ENCODE measurements at regions not wholly inside any gene's neighbourhood (a gene's known extent, or its start where the extent isn't known, plus 50 kb on each side); places are given as distances from the start of the nearest gene placed in this dataset.

DNA sequence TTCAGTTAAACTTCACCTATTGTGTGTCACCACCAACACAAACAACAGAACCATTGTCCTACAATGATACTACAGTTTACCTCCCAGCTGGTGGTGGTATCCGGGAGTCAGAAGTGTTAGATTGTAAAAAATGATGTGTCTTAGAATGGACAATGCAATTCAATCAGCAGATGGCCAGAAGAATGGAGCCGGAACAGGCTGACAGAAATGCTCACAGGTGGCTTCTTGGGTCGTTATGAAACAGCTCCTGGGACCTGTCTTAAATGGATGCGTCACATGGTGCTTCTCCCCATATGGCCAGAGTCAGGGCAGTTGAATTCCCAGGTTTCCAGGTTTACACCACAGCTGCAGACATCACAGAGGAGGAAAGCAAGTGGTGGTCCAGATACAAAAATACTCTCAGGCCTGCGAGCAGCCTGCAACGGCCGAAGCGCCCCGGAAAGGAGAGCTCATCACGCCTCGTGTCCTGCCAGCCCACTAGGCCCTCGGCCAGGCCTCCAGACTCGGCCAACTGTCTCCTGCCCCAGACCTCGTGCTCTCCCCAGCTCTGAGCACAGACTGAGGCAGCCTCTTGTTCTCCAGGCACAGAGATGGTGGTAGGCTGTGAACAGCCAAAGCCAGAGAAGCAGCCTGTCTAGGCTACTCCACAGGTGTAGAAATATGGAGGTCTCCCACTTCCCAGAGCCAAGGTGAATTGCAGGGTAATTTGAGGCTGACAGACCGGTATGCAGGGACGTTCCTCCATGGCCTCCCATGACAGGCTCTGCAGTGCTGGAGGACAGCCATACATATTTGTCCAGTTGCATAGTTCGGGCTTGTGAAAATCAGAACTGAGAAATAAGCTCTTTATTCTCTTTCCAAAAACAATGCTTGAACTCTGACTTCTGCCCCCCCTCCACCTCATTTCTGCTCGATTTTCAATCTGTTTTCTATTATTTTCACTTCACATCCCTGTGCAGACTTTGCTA is 98.5 kb upstream of the SPATA31C2 start:
- no peak overlapping the region for H3K4me3 ChIP-seq
- H3K27me3 ChIP-seq: no peaks in the 10 kb centered on the region
- intact Hi-C loops (cut with DNase I; ENCODE audit: low total_unique reads): no loop called here
- H3K4me1 ChIP-seq: no peaks in the 10 kb centered on the region
- in situ Hi-C loops (cut with MboI; ENCODE audit: low sequenced_read_pairs in 4 of 4): no loop called here
- no peaks in the 10 kb centered on the region for H3K36me3 ChIP-seq
- ATAC-seq (no peak), DNase-seq (no peak)
- TF ChIP-seq, protein P1, sequence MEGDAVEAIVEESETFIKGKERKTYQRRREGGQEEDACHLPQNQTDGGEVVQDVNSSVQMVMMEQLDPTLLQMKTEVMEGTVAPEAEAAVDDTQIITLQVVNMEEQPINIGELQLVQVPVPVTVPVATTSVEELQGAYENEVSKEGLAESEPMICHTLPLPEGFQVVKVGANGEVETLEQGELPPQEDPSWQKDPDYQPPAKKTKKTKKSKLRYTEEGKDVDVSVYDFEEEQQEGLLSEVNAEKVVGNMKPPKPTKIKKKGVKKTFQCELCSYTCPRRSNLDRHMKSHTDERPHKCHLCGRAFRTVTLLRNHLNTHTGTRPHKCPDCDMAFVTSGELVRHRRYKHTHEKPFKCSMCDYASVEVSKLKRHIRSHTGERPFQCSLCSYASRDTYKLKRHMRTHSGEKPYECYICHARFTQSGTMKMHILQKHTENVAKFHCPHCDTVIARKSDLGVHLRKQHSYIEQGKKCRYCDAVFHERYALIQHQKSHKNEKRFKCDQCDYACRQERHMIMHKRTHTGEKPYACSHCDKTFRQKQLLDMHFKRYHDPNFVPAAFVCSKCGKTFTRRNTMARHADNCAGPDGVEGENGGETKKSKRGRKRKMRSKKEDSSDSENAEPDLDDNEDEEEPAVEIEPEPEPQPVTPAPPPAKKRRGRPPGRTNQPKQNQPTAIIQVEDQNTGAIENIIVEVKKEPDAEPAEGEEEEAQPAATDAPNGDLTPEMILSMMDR (IDR thresholded peaks at IDR 0.05 in 4 of 5, conservative IDR thresholded peaks at IDR 0.05 in 1 of 5): no peak
- no peak for TF ChIP-seq POLR2A (IDR thresholded peaks at IDR 0.05)
- no peak overlapping the region for H3K27ac ChIP-seq
- no peaks in the 10 kb centered on the region for H3K9me3 ChIP-seq

DNA sequence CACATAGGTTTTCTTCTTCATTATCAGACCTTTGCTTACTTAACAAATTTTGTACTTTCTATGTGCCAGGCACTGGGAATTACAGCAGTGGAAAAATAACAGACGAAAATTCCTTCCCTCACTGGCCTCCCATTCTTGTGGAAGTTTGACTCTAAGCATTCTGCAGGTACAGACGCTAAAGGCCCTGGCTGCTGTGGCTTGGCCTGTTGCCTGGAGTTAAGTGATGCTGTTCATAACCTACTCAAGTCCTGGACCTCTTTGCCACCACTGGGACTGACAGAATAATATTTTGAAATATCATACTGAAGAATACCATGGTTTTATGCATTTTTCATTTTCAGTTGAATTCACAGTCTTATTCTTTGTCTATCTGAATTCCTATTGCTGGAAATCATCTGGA is 97.3 kb upstream of the SPATA31C2 start:
- ATAC-seq (no peak), DNase-seq (no peak)
- Histone ChIP-seq H3K4me1 (no peaks in the 10 kb centered on the region), H3K27me3 (no peaks in the 10 kb centered on the region), H3K27ac (no peak overlapping the region), H3K4me3 (no peak overlapping the region), H3K9me3 (no peaks in the 10 kb centered on the region), H3K36me3 (no peaks in the 10 kb centered on the region)
- no peak for TF ChIP-seq POLR2A (IDR thresholded peaks at IDR 0.05)
- TF ChIP-seq, protein P1 (IDR thresholded peaks at IDR 0.05 in 4 of 5, conservative IDR thresholded peaks at IDR 0.05 in 1 of 5): no peak
- intact Hi-C loops (cut with DNase I; ENCODE audit: low total_unique reads) (no loop called here), in situ Hi-C loops (cut with MboI; ENCODE audit: low sequenced_read_pairs in 4 of 4) (no loop called here)

DNA sequence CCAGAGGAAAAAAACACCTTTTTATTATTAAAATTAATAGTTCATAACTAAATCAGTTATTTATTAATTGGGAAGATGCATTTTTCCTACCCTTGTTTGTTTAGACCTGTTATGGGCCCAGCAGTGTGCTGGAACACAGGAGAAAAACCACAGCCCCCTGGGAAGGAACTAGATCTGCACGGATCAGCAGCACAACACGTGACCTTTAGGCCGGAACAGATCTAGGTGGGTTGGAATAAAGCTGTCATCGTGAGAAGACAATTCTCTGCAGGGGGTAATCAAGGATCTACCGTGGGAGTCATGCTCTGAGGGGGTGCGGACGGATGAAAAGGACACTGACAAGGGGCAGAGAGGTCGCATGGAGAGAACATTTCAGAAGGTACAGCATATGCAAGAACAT is 95.8 kb upstream of the SPATA31C2 start:
- Histone ChIP-seq H3K27ac (no peak overlapping the region), H3K4me3 (no peak overlapping the region), H3K27me3 (no peaks in the 10 kb centered on the region), H3K9me3 (no peaks in the 10 kb centered on the region), H3K4me1 (no peaks in the 10 kb centered on the region), H3K36me3 (no peaks in the 10 kb centered on the region)
- ATAC-seq (no peak), DNase-seq (no peak)
- in situ Hi-C loops (cut with MboI; ENCODE audit: low sequenced_read_pairs in 4 of 4) (no loop called here), intact Hi-C loops (cut with DNase I; ENCODE audit: low total_unique reads) (no loop called here)
- TF ChIP-seq, protein P1 (IDR thresholded peaks at IDR 0.05 in 4 of 5, conservative IDR thresholded peaks at IDR 0.05 in 1 of 5): no peak
- no peak for TF ChIP-seq POLR2A (IDR thresholded peaks at IDR 0.05)

DNA sequence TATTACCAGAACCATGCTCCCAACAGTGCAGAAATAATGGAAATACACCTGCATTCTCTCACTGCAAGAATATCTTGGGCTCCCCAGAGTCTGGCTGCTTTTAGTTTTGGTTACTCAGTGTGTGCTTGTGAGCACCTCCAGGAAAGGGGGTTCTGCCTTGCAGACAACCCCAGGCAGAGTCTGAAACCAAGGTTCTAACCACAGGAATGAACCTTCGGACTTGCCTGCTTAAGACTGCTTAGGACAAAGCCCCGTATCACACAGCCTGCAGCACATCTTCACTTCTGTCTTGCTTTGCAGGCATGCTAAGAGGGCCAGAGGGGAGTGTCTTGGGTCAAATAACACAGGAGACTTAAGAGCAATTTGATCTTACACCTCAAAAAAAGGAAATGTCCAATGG is 94.8 kb upstream of the SPATA31C2 start:
- Histone ChIP-seq H3K27ac (no peak overlapping the region), H3K27me3 (no peaks in the 10 kb centered on the region), H3K9me3 (no peaks in the 10 kb centered on the region), H3K4me3 (no peak overlapping the region), H3K4me1 (no peaks in the 10 kb centered on the region), H3K36me3 (no peaks in the 10 kb centered on the region)
- in situ Hi-C loops (cut with MboI; ENCODE audit: low sequenced_read_pairs in 4 of 4): no loop called here
- ATAC-seq (no peak), DNase-seq (no peak)
- intact Hi-C loops (cut with DNase I; ENCODE audit: low total_unique reads): no loop called here
- no peak for TF ChIP-seq POLR2A (IDR thresholded peaks at IDR 0.05)
- TF ChIP-seq, protein P1 (IDR thresholded peaks at IDR 0.05 in 4 of 5, conservative IDR thresholded peaks at IDR 0.05 in 1 of 5): no peak

Measured in gastrocnemius medialis (tissue), 4 donors.